HG02938 (cell line): ENCODE measurements at regions not wholly inside any gene's neighbourhood (a gene's known extent, or its start where the extent isn't known, plus 50 kb on each side); places are given as distances from the start of the nearest gene placed in this dataset.

ENCODE experiments used
- ATAC-seq: cut with Tn5 transposase; IDR thresholded peaks from one replicate; pipeline ENCODE4 v1.9.1; 2021; ENCODE audit warnings: mild to moderate bottlenecking, moderate library complexity; ENCODE audit not compliant: unreplicated experiment

GRCh38 chr13:106660746-106661625 is 93.0 kb upstream of the ARGLU1 start:
- no peak for ATAC-seq

DNA sequence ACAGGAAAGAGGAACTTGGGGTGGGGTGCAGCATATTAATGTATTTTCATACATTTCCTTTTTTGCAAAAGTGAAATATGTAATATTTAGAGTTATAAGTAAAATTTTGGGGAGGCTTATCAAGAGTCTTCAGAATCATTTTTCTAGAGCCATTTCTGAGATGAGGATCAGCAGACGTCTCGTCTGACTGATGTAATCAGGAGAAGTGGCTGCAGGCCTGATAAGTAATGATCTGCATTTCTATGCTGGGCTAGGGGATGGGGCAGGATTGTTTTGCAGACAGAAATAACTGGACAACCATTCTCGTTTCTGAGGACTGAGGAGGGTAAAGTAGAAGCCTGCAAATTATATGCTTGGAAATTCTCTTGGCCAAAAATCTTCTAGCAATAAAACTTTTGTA is 89.2 kb upstream of the ARGLU1 start:
- ATAC-seq, result no peak

DNA sequence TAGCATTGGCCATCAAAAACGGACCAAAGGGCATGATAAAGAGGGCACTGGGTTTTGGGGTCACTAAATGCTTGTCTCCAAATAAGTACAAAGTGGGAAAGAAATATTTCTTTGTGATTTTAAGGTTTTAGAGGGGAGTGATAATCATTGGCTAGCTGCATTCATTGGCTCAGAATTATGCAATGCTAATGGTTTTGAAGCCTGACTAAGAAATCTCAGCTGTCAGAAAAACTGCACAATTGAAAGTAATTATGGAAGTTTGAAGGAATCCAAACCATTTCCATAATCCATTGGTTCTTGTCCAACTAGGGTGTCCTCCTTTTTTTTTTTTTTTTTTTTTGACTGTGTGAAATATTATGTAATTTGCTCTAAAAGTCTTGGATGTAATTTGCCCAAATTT is 88.2 kb upstream of the ARGLU1 start:
- no peak for ATAC-seq

GRCh38 chr13:106651442-106651841 is 83.5 kb upstream of the ARGLU1 start:
- ATAC-seq, result no peak

GRCh38 chr13:106650690-106651205 is 82.8 kb upstream of the ARGLU1 start:
- ATAC-seq, result no peak

GRCh38 chr13:106649495-106649894 is 81.6 kb upstream of the ARGLU1 start:
- no peak for ATAC-seq

DNA sequence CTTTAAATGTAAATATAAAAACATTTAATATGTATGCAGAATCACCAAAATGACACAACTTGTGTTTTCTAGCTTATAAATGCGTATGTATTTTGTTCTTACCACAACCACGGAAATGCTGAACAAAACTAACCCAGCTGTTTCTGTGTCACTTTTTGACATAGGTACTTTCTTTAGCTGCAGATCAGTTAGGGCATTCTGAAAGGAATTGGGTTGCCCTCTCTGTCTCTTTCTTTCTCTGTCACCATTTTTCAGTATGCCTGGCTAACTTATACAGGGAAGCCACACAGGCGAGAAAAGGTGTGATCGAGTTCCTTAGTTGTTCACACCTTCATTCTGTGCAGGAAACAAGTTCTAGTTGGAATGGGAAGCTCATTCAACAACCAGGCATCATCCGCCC is 72.6 kb upstream of the ARGLU1 start:
- ATAC-seq, result no peak

- no peak for ATAC-seq
Observed at GRCh38 chr13:106637519-106637918, 69.6 kb upstream of the ARGLU1 start.

DNA sequence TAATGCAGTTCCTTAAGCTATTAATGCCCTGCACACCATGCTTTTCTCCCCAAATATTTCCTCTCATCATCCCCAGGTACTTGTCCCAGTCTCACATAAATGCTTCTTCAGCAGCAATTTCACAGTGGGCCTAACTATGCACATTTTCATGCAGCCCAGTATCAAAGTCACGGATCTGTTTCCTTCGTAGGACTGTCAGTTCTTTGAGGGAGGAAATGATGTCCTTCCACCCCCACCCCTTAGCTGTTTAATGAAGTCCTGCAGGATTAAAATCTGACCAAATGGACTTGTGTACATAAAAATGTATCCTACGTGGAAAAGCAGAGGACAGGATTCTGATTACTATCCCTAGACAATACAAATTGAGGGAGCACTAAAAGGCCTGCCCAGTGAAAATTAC is 68.6 kb upstream of the ARGLU1 start:
- no peak for ATAC-seq

GRCh38 chr13:106635616-106636015 is 67.7 kb upstream of the ARGLU1 start:
- ATAC-seq, result no peak

DNA sequence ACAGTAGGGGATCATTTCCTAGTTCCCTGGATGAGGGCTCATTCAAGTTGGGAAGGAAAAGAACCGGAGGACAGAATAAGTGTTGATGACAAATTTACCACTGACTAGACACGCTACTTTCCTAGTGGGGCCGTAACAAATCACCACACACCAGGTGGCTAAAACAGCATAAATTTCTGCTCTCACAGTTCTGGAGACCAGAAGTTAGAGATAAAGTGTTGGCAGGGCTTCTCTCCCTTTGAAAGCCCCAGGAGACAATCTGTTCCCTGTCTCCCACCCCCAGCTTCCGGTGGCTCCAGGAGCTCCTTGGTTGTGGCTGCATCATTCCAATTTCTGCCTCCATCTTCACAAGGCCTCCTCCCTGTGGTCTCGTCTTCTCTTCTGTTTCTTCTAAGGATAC is 65.4 kb upstream of the ARGLU1 start:
- ATAC-seq, result no peak

- no peak for ATAC-seq
Observed at GRCh38 chr13:106630650-106631049, 62.7 kb upstream of the ARGLU1 start.

DNA sequence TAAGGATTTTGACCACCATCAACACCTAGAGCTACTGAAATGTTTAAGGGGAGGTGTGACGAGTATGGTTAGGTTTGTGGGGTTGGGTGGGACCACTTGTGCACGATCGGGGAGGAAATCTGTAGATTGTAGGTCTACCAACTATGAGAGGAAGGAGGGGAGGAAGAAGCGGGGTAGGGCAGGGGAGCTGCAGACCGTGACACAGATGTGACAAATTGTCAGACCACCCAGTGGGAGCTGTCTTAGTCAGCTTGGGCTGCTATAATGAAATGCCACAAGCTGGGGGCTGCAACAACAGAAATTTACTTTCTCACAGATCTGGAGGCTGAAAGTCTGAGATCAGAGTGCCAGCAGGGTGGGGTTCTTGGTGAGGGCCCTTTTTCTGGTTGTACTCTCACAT is 62.2 kb upstream of the ARGLU1 start:
- no peak for ATAC-seq

- ATAC-seq, result no peak
Observed at GRCh38 chr13:106628936-106629659, 61.2 kb upstream of the ARGLU1 start.

GRCh38 chr13:106626473-106626872 is 58.5 kb upstream of the ARGLU1 start:
- no peak for ATAC-seq

DNA sequence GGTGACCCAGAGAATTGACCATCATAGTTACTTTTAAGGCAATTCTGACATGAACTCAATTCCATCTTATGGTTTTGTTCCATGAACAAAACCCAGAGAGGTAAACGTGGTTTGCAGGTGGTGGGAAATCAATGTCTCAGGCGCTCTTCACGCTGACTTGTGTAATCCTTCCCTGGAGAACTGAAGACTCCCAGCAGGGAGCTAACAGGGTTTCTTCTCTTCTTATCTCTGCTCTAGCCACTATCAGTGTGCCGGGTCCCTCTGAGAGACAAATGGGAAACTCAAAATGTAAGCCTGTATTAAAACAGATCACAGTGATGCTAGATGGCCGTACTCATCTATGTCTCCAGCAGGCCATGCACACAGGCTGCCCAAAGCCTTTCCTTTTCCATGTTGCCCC is 57.6 kb upstream of the ARGLU1 start:
- ATAC-seq, result no peak

- no peak for ATAC-seq
Observed at GRCh38 chr13:106623799-106624460, 56.0 kb upstream of the ARGLU1 start.

GRCh38 chr13:106621833-106622232 is 53.9 kb upstream of the ARGLU1 start:
- ATAC-seq, result no peak

GRCh38 chr13:106619688-106620555 is 52.0 kb upstream of the ARGLU1 start:
- ATAC-seq, result peak; percentile 98
